ENCODE measurements at regions not wholly inside any gene's neighbourhood (a gene's known extent, or its start where the extent isn't known, plus 50 kb on each side); places are given as distances from the start of the nearest gene placed in this dataset.

DNA sequence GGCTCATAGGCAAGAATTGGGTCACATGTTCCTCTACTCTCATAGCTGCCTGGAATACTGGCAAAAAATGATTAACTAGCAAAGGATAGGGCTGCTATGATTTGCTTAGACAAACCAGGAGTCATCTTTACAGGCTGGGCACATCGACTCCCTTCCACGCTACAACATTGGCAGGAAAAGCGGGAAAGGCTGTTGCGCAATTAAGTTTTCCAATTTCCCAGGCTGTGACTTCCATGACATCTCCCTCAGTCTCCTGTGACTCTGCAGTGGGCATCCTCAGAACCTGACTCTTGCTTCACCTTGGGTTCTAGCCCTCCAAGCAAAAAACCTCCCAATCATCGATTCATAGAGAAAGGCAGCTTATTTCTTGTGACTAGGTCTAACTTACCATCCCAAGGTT, 184.5 kb upstream of the E2F7 start:
- TF ChIP-seq, protein P1, sequence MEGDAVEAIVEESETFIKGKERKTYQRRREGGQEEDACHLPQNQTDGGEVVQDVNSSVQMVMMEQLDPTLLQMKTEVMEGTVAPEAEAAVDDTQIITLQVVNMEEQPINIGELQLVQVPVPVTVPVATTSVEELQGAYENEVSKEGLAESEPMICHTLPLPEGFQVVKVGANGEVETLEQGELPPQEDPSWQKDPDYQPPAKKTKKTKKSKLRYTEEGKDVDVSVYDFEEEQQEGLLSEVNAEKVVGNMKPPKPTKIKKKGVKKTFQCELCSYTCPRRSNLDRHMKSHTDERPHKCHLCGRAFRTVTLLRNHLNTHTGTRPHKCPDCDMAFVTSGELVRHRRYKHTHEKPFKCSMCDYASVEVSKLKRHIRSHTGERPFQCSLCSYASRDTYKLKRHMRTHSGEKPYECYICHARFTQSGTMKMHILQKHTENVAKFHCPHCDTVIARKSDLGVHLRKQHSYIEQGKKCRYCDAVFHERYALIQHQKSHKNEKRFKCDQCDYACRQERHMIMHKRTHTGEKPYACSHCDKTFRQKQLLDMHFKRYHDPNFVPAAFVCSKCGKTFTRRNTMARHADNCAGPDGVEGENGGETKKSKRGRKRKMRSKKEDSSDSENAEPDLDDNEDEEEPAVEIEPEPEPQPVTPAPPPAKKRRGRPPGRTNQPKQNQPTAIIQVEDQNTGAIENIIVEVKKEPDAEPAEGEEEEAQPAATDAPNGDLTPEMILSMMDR (IDR thresholded peaks at IDR 0.05; ENCODE audit: extremely low read depth, missing control alignments) = no peak

DNA sequence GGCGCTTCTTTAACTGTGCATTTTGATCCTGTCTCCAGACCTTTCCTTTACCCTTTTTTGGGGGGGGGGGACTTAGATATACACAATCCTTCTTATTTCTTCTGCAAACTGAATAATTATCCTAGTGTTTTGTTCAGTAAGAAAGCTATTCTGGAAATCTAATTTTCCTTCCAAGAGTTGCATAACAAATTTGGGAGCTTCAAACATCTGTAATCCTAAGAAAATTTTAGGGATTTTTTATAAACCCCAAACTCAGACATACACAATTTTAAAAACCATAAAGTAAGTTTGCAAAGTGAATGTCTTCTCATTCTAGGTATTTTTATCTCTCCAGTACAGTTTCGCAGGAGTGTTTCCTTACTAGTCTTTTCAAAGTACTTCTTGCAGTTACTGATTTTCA, 182.7 kb upstream of the E2F7 start:
- no peak for DNase-seq (ENCODE audit: low spot score)
- TF ChIP-seq, protein P1 (IDR thresholded peaks at IDR 0.05; ENCODE audit: extremely low read depth, missing control alignments) = no peak

More for the DNA sequence above, 184.5 kb upstream of the E2F7 start:
- no peak for DNase-seq (ENCODE audit: low spot score)

DNA sequence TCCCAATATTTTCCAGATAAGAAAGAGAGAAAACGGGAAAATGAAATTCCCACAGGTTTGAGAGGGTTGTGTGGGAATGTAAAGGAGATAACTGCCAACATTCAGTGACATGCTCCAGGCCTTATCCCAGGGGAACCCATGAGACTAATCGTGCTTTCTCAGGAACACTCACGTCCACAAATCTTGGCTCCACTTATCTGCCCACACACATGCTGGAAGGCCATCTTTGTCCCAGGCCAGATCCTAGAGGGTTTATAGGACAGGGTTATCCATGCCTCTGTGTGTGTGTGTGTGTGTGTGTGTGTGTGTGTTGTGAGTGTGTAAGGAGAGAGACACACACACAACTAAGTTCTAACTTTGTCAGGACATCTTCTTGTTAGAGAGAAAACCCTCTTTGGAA, 182.2 kb upstream of the E2F7 start:
- TF ChIP-seq, protein P1 (IDR thresholded peaks at IDR 0.05; ENCODE audit: extremely low read depth, missing control alignments) = no peak
- no peak for DNase-seq (ENCODE audit: low spot score)

GRCh38 chr12:77243345-77243744, 178.0 kb upstream of the E2F7 start:
- TF ChIP-seq, protein P1 (IDR thresholded peaks at IDR 0.05; ENCODE audit: extremely low read depth, missing control alignments) = no peak

GRCh38 chr12:77239617-77240016, 174.2 kb upstream of the E2F7 start:
- TF ChIP-seq, protein P1 (IDR thresholded peaks at IDR 0.05; ENCODE audit: extremely low read depth, missing control alignments) = no peak
- DNase-seq (ENCODE audit: low spot score) = no peak

More at GRCh38 chr12:77243345-77243744, 178.0 kb upstream of the E2F7 start:
- DNase-seq (ENCODE audit: low spot score) = no peak

GRCh38 chr12:77238335-77238734, 173.0 kb upstream of the E2F7 start:
- no peak for DNase-seq (ENCODE audit: low spot score)
- TF ChIP-seq, protein P1 (IDR thresholded peaks at IDR 0.05; ENCODE audit: extremely low read depth, missing control alignments) = no peak

GRCh38 chr12:77237896-77238295, 172.5 kb upstream of the E2F7 start:
- TF ChIP-seq, protein P1 (IDR thresholded peaks at IDR 0.05; ENCODE audit: extremely low read depth, missing control alignments) = no peak
- DNase-seq (ENCODE audit: low spot score) = no peak
